GM23248 (cell line): ENCODE measurements at regions not wholly inside any gene's neighbourhood (a gene's known extent, or its start where the extent isn't known, plus 50 kb on each side); places are given as distances from the start of the nearest gene placed in this dataset.
"Not testable (repeated sequence)": the region's sequence is repeated elsewhere in the genome, so short reads cannot be mapped to it uniquely, and the experiment has no call there.

ENCODE experiments used
- EZH2 ChIP-seq: fragments of 200-600 bp; sonication (generic); IDR thresholded peaks from 2 replicates; pipeline ENCODE4 v1.6.1; 2018; ENCODE audit warnings: antibody characterized with exemption, mild to moderate bottlenecking; ENCODE audit not compliant: insufficient read depth, poor library complexity, severe bottlenecking
- EZH2phosphoT487 ChIP-seq: fragments of 200-600 bp; sonication (generic); IDR thresholded peaks from 2 replicates; pipeline ENCODE4 v1.6.1; 2018; ENCODE audit warnings: antibody characterized with exemption, moderate library complexity, mild to moderate bottlenecking, low read depth; ENCODE audit not compliant: insufficient read depth

DNA sequence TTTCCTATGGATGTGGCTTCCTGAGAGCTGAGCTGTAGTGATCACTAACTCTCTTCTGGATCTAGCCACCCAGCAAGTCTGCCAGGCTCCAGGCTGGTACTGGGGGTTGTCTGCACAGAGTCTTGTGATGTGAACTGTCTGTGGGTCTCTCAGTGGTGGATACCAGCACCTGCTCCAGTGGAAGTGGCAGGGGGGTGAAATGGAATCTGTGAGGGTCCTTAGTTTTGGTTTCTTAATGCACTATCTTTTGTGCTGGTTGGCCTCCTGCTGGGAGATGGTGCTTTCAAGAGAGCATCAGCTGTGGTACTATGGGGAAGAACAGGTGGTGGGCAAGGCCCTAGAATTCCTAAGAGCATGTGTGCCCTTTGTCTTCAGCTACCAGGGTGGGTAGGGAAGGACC lies 140.7 kb downstream of the TENT5C start:
- not testable (repeated sequence) for TF ChIP-seq EZH2, EZH2phosphoT487
